OCI-LY3 (cell line): ENCODE measurements at regions not wholly inside any gene's neighbourhood (a gene's known extent, or its start where the extent isn't known, plus 50 kb on each side); places are given as distances from the start of the nearest gene placed in this dataset.

Experiments
- H2AFZ ChIP-seq: fragments of 200-600, 300-600 bp; shearing (Covaris generic); 2 replicates; pipeline ENCODE4 v1.6.0; 2014; ENCODE audit warnings: antibody characterized with exemption, low read depth, low read length
- H3K27ac ChIP-seq: fragments of 200-600, 300-600 bp; sonication (generic); 2 replicates; pipeline ENCODE4 v1.5.1; 2014; ENCODE audit warnings: mild to moderate bottlenecking, low read length, moderate library complexity, mixed read lengths
- H3K27me3 ChIP-seq: fragments of 200-600, 300-600 bp; sonication (generic); 2 replicates; pipeline ENCODE4 v1.6.1; 2014; ENCODE audit warnings: low read depth, low read length, mixed read lengths
- H3K36me3 ChIP-seq: fragments of 200-600, 300-600 bp; sonication (generic); replicated peaks from 2 replicates; pipeline ENCODE3; 2014; ENCODE audit warnings: low read depth, low read length, mixed read lengths
- H3K4me1 ChIP-seq: fragments of 300-600, 200-600 bp; sonication (generic); 2 replicates; pipeline ENCODE4 v1.6.1; 2014; ENCODE audit warnings: low read length, mixed read lengths
- H3K4me2 ChIP-seq: fragments of 200-600, 300-600 bp; sonication (generic); 2 replicates; pipeline ENCODE4 v1.6.1; 2014; ENCODE audit warnings: low read length, mixed read lengths
- H3K4me3 ChIP-seq: fragments of 300-600, 200-600 bp; sonication (generic); 2 replicates; pipeline ENCODE4 v1.5.1; 2014; ENCODE audit warnings: antibody characterized with exemption, mild to moderate bottlenecking, low read length, moderate library complexity
- H3K79me2 ChIP-seq: fragments of 300-600, 200-600 bp; shearing (Covaris generic); 2 replicates; pipeline ENCODE4 v1.6.1; 2014; ENCODE audit warnings: mild to moderate bottlenecking, low read length, mixed read lengths
- H3K9ac ChIP-seq: fragments of 300-600, 200-600 bp; shearing (Covaris generic); 2 replicates; pipeline ENCODE4 v1.6.0; 2014; ENCODE audit warnings: mild to moderate bottlenecking, low read length, moderate library complexity
- H3K9me3 ChIP-seq: fragments of 200-600, 300-600 bp; shearing (Covaris generic); 2 replicates; pipeline ENCODE4 v1.6.1; 2014; ENCODE audit warnings: low read length, mixed read lengths; ENCODE audit not compliant: insufficient read depth
- H4K20me1 ChIP-seq: fragments of 200-600, 300-600 bp; sonication (generic); 2 replicates; pipeline ENCODE4 v1.6.1; 2016; ENCODE audit warnings: low read length, mixed read lengths; ENCODE audit not compliant: insufficient read depth
- CTCF ChIP-seq: fragments of 200-600, 300-600 bp; sonication (generic); IDR thresholded peaks from 2 replicates; pipeline ENCODE4 v1.5.1; 2014; ENCODE audit warnings: antibody characterized with exemption, low read length, low read depth
- EZH2phosphoT487 ChIP-seq: fragments of 200-600 bp; shearing (Covaris generic); IDR thresholded peaks from 2 replicates; pipeline ENCODE4 v1.6.1; 2018; ENCODE audit warnings: antibody characterized with exemption, mixed run types, low read depth

GRCh38 chr3:30526031-30526430 is 80.4 kb upstream of the TGFBR2 start:
- Histone ChIP-seq H3K9me3 (no peaks in the 10 kb centered on the region), H4K20me1 (no peaks in the 10 kb centered on the region), H3K4me1 (peaks cover 4% of the 10 kb centered on the region), H3K27me3 (0 out of 2 replicates have a peak, but pooled peaks cover 3% of the 10 kb centered on the region), H3K27ac (no peak overlapping the region), H3K36me3 (no peaks in the 10 kb centered on the region), H3K79me2 (no peaks in the 10 kb centered on the region), H3K4me3 (no peak overlapping the region), H3K9ac (no peak overlapping the region), H3K4me2 (no peak overlapping the region), H2AFZ (no peak overlapping the region)
- TF ChIP-seq CTCF: no peak
- TF ChIP-seq EZH2phosphoT487: no peak

- Histone ChIP-seq H3K9ac (no peak overlapping the region), H4K20me1 (no peaks in the 10 kb centered on the region), H3K36me3 (no peaks in the 10 kb centered on the region), H3K79me2 (no peaks in the 10 kb centered on the region), H2AFZ (no peak overlapping the region), H3K27ac (no peak overlapping the region), H3K4me2 (no peak overlapping the region), H3K4me1 (peaks cover 4% of the 10 kb centered on the region), H3K4me3 (no peak overlapping the region), H3K9me3 (no peaks in the 10 kb centered on the region), H3K27me3 (0 out of 2 replicates have a peak, but pooled peaks cover 3% of the 10 kb centered on the region)
- no peak for TF ChIP-seq EZH2phosphoT487
- TF ChIP-seq CTCF: no peak
Measured at GRCh38 chr3:30527186-30527585, 79.2 kb upstream of the TGFBR2 start.

GRCh38 chr3:30527720-30528119 is 78.7 kb upstream of the TGFBR2 start:
- no peak overlapping the region for H3K27ac ChIP-seq
- H3K9ac ChIP-seq: no peak overlapping the region
- no peak overlapping the region for H2AFZ ChIP-seq
- peaks cover 4% of the 10 kb centered on the region for H3K4me1 ChIP-seq
- H3K79me2 ChIP-seq: no peaks in the 10 kb centered on the region
- TF ChIP-seq EZH2phosphoT487 (no peak), CTCF (no peak)
- H3K4me2 ChIP-seq: no peak overlapping the region
- no peaks in the 10 kb centered on the region for H3K36me3 ChIP-seq
- H3K27me3 ChIP-seq: 0 out of 2 replicates have a peak, but pooled peaks cover 3% of the 10 kb centered on the region
- H4K20me1 ChIP-seq: no peaks in the 10 kb centered on the region
- H3K4me3 ChIP-seq: no peak overlapping the region
- no peaks in the 10 kb centered on the region for H3K9me3 ChIP-seq

GRCh38 chr3:30530084-30530483 is 76.3 kb upstream of the TGFBR2 start:
- Histone ChIP-seq H3K36me3 (no peaks in the 10 kb centered on the region), H2AFZ (no peak overlapping the region), H3K9ac (no peak overlapping the region), H3K27ac (no peak overlapping the region), H3K79me2 (no peaks in the 10 kb centered on the region), H3K9me3 (no peaks in the 10 kb centered on the region), H3K27me3 (0 out of 2 replicates have a peak, but pooled peaks cover under 1% of the 10 kb centered on the region), H4K20me1 (no peaks in the 10 kb centered on the region), H3K4me3 (no peak overlapping the region), H3K4me2 (no peak overlapping the region), H3K4me1 (no peaks in the 10 kb centered on the region)
- no peak for TF ChIP-seq CTCF
- no peak for TF ChIP-seq EZH2phosphoT487
